K562 (cell line): ENCODE measurements at regions not wholly inside any gene's neighbourhood (a gene's known extent, or its start where the extent isn't known, plus 50 kb on each side); places are given as distances from the start of the nearest gene placed in this dataset.

ENCODE experiments used
- BACH1 ChIP-seq: fragments of 200-800 bp; sonication (Bioruptor generic); IDR thresholded peaks from 2 replicates; pipeline ENCODE4 v1.6.1; 2016; ENCODE audit warnings: missing genetic modification characterization, missing compliant biosample characterization
- CHD4 ChIP-seq: fragments of 200-600 bp; sonication (generic); IDR thresholded peaks from 3 replicates; pipeline ENCODE4 v1.6.1; 2012; ENCODE audit warnings: low read depth, mild to moderate bottlenecking, mixed read lengths, low read length, inconsistent platforms; ENCODE audit not compliant: insufficient read depth, insufficient replicate concordance, poor library complexity, severe bottlenecking
- ELF1 ChIP-seq: fragments of 200-800 bp; sonication (Bioruptor generic); IDR thresholded peaks from 2 replicates; pipeline ENCODE4 v1.6.1; 2016; ENCODE audit warnings: missing genetic modification characterization, missing compliant biosample characterization
- NFATC3 ChIP-seq: fragments of 450-650 bp; IDR thresholded peaks from 2 replicates; pipeline ENCODE4 v1.6.1; 2017; ENCODE audit warnings: mild to moderate bottlenecking
- NFRKB ChIP-seq: fragments of 450-650 bp; IDR thresholded peaks from 2 replicates; pipeline ENCODE4 v1.6.1; 2016; ENCODE audit warnings: low read depth
- PHB2 ChIP-seq: fragments of 450-650 bp; IDR thresholded peaks from 2 replicates; pipeline ENCODE4 v1.6.1; 2017; ENCODE audit warnings: low read depth
- RREB1 ChIP-seq: fragments of 250-450 bp; sonication (Bioruptor Pico); IDR thresholded peaks from 2 replicates; pipeline ENCODE4 v1.4.0; 2020
- SMARCE1 ChIP-seq: fragments of 450-650 bp; IDR thresholded peaks from 2 replicates; pipeline ENCODE4 v1.7.1; 2016; ENCODE audit warnings: mild to moderate bottlenecking
- ZBTB8A ChIP-seq: fragments of 450-650 bp; IDR thresholded peaks from 2 replicates; pipeline ENCODE4 v1.6.1; 2018; ENCODE audit warnings: mild to moderate bottlenecking, moderate library complexity; ENCODE audit not compliant: partially characterized antibody
- ZC3H8 ChIP-seq: fragments of 450-650 bp; IDR thresholded peaks from 2 replicates; pipeline ENCODE4 v1.6.1; 2017
- ZKSCAN1 ChIP-seq: fragments of 150-350 bp; IDR thresholded peaks from 2 replicates; pipeline ENCODE4 v1.6.1; 2016; ENCODE audit warnings: low read depth, low read length
- ZNF133 ChIP-seq: fragments of 250-450 bp; sonication (Bioruptor Pico); IDR thresholded peaks from 2 replicates; pipeline ENCODE4 v1.4.0; 2020; ENCODE audit warnings: mild to moderate bottlenecking
- ZNF584 ChIP-seq: fragments of 200-800 bp; sonication (Bioruptor generic); IDR thresholded peaks from 2 replicates; pipeline ENCODE4 v1.6.1; 2016; ENCODE audit warnings: low read depth, mild to moderate bottlenecking, missing genetic modification characterization, missing compliant biosample characterization
- TF ChIP-seq, protein P1 (sequence below): sonication (generic); formaldehyde crosslinking; IDR thresholded peaks from 2 replicates; pipeline ENCODE4 v1.8.1; 2022; ENCODE audit warnings: missing genetic modification reagents
- TF ChIP-seq, protein P2 (sequence below), 2 experiments: fragments of 450-650 bp; formaldehyde crosslinking in 1 of 2; IDR thresholded peaks; 2 replicates each; pipeline versions ENCODE4 v1.4.0 to v1.6.1; 2014 to 2020; ENCODE audit warnings: mild to moderate bottlenecking in 2 of 2, borderline replicate concordance in 1 of 2, low read depth in 1 of 2

- TF ChIP-seq ZNF133 (CRISPR knock-in tag) (no peak), RREB1 (CRISPR knock-in tag) (peak; percentile 71; the same call in 1 of the 2 replicates), ELF1 (tag) (peak; percentile 41; the same call in 1 of the 2 replicates), ZC3H8 (no peak), ZNF584 (CRISPR knock-in tag) (peak; percentile 67; the same call in 1 of the 2 replicates), SMARCE1 (no peak), NFRKB (no peak; the same call in 1 of the 2 replicates), PHB2 (no peak), NFATC3 (peak; percentile 81), ZKSCAN1 (0 out of 2 replicates have a peak, but pooled peaks have one; percentile 28), CHD4 (peak; percentile 29), ZBTB8A (peak; percentile 91), BACH1 (peak; percentile 71; the same call in 1 of the 2 replicates)
- TF ChIP-seq, protein P1, sequence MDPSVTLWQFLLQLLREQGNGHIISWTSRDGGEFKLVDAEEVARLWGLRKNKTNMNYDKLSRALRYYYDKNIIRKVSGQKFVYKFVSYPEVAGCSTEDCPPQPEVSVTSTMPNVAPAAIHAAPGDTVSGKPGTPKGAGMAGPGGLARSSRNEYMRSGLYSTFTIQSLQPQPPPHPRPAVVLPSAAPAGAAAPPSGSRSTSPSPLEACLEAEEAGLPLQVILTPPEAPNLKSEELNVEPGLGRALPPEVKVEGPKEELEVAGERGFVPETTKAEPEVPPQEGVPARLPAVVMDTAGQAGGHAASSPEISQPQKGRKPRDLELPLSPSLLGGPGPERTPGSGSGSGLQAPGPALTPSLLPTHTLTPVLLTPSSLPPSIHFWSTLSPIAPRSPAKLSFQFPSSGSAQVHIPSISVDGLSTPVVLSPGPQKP (CRISPR knock-in tag) = no peak
- TF ChIP-seq, protein P2, sequence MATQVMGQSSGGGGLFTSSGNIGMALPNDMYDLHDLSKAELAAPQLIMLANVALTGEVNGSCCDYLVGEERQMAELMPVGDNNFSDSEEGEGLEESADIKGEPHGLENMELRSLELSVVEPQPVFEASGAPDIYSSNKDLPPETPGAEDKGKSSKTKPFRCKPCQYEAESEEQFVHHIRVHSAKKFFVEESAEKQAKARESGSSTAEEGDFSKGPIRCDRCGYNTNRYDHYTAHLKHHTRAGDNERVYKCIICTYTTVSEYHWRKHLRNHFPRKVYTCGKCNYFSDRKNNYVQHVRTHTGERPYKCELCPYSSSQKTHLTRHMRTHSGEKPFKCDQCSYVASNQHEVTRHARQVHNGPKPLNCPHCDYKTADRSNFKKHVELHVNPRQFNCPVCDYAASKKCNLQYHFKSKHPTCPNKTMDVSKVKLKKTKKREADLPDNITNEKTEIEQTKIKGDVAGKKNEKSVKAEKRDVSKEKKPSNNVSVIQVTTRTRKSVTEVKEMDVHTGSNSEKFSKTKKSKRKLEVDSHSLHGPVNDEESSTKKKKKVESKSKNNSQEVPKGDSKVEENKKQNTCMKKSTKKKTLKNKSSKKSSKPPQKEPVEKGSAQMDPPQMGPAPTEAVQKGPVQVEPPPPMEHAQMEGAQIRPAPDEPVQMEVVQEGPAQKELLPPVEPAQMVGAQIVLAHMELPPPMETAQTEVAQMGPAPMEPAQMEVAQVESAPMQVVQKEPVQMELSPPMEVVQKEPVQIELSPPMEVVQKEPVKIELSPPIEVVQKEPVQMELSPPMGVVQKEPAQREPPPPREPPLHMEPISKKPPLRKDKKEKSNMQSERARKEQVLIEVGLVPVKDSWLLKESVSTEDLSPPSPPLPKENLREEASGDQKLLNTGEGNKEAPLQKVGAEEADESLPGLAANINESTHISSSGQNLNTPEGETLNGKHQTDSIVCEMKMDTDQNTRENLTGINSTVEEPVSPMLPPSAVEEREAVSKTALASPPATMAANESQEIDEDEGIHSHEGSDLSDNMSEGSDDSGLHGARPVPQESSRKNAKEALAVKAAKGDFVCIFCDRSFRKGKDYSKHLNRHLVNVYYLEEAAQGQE (IDR thresholded peaks at IDR 0.05; ENCODE audit: borderline replicate concordance) = no peak
- TF ChIP-seq, protein P2 (CRISPR knock-in tag; IDR thresholded peaks at IDR 0.05; ENCODE audit: low read depth) = 0 out of 2 replicates have a peak, but pooled peaks have one; percentile 10
Measured at GRCh38 chr6:28838289-28838633, 85.5 kb downstream of the TRIM27 start (continued).
